Thyroid gland (tissue), 4 donors: ENCODE measurements at regions not wholly inside any gene's neighbourhood (a gene's known extent, or its start where the extent isn't known, plus 50 kb on each side); places are given as distances from the start of the nearest gene placed in this dataset.

ENCODE experiments used
- POLR2A ChIP-seq, 2 donors: fragments of 450-650 bp; IDR thresholded peaks; one replicate each; pipeline ENCODE4 v1.6.1; 2017; ENCODE audit warnings: antibody characterized with exemption in 2 of 2, mild to moderate bottlenecking in 2 of 2, moderate library complexity in 1 of 2
- TF ChIP-seq, protein P1 (sequence below), 6 experiments: fragments of 200-600 bp in 3 of 6; fragments of 450-650 bp in 3 of 6; sonication (generic) in 3 of 6; IDR thresholded peaks; one replicate each; pipeline ENCODE4 v1.5.1; 2016 to 2019; ENCODE audit warnings: antibody characterized with exemption in 6 of 6, mild to moderate bottlenecking in 2 of 6, inconsistent platforms in 1 of 6, moderate library complexity in 1 of 6

DNA sequence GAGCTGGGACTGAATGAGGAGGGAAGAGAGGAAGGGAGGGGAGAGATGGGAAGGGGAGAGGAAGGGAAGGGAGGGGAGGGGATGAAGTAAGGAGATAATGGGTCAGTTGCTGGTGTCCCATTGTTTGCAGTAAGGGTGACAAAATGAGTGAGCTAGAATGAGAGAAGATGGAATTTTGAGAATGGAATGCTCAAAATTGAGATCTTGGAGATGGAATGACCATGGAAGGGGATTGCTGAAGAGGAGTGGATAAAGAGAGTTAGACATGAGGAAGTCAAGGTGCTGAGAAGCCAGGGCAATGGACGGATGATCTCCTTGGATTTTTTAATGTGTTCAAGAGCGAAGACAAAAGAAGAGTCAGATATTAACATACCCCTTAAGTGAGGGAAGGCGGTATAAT is 80.5 kb upstream of the SSTR4 start:
- TF ChIP-seq, protein P1, sequence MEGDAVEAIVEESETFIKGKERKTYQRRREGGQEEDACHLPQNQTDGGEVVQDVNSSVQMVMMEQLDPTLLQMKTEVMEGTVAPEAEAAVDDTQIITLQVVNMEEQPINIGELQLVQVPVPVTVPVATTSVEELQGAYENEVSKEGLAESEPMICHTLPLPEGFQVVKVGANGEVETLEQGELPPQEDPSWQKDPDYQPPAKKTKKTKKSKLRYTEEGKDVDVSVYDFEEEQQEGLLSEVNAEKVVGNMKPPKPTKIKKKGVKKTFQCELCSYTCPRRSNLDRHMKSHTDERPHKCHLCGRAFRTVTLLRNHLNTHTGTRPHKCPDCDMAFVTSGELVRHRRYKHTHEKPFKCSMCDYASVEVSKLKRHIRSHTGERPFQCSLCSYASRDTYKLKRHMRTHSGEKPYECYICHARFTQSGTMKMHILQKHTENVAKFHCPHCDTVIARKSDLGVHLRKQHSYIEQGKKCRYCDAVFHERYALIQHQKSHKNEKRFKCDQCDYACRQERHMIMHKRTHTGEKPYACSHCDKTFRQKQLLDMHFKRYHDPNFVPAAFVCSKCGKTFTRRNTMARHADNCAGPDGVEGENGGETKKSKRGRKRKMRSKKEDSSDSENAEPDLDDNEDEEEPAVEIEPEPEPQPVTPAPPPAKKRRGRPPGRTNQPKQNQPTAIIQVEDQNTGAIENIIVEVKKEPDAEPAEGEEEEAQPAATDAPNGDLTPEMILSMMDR (IDR thresholded peaks at IDR 0.05), result no peak
- TF ChIP-seq POLR2A (IDR thresholded peaks at IDR 0.05), result no peak
